ENCODE measurements at regions not wholly inside any gene's neighbourhood (a gene's known extent, or its start where the extent isn't known, plus 50 kb on each side); places are given as distances from the start of the nearest gene placed in this dataset.

GRCh38 chr6:120010075-120010474 lies 660.5 kb upstream of the MAN1A1 start:
- intact Hi-C loops (cut with DNase I) = no loop called here
- 93 to 94% methylated on average over 3 of the region's 3 CpGs for WGBS, 2 donors
- no peak overlapping the region for H3K4me3 ChIP-seq

GRCh38 chr6:120005292-120005976 lies 655.9 kb upstream of the MAN1A1 start:
- H3K4me3 ChIP-seq = no peak overlapping the region
- TF ChIP-seq EP300 (IDR thresholded peaks at IDR 0.05) = no peak
- no peak for TF ChIP-seq CTCF (IDR thresholded peaks at IDR 0.05)
- no peak for TF ChIP-seq POLR2AphosphoS5 (IDR thresholded peaks at IDR 0.05)
- TF ChIP-seq POLR2A (IDR thresholded peaks at IDR 0.05) = no peak
- H3K36me3 ChIP-seq = no peaks in the 10 kb centered on the region
- intact Hi-C loops (cut with DNase I) = no loop called here
- WGBS, 2 donors = 76 to 88% methylated on average over 12 of the region's 12 CpGs
- DNase-seq = no peak
- H3K27me3 ChIP-seq = no peaks in the 10 kb centered on the region
- peaks cover 0 to 1% (median 0%) of the 10 kb centered on the region in 4 donors for H3K9me3 ChIP-seq
- H3K4me1 ChIP-seq = no peaks in the 10 kb centered on the region
- no peak overlapping the region for H3K27ac ChIP-seq

More at GRCh38 chr6:120010075-120010474, 660.5 kb upstream of the MAN1A1 start:
- H3K27me3 ChIP-seq = no peaks in the 10 kb centered on the region
- H3K4me1 ChIP-seq = no peaks in the 10 kb centered on the region
- TF ChIP-seq POLR2A (IDR thresholded peaks at IDR 0.05) (no peak), POLR2AphosphoS5 (IDR thresholded peaks at IDR 0.05) (no peak), EP300 (IDR thresholded peaks at IDR 0.05) (no peak), CTCF (IDR thresholded peaks at IDR 0.05) (no peak)
- no peak overlapping the region for H3K27ac ChIP-seq
- H3K36me3 ChIP-seq = no peaks in the 10 kb centered on the region
- no peak for DNase-seq
- no peaks in the 10 kb centered on the region for H3K9me3 ChIP-seq

GRCh38 chr6:119986934-119987549 lies 637.5 kb upstream of the MAN1A1 start:
- TF ChIP-seq POLR2A (IDR thresholded peaks at IDR 0.05) = no peak
- TF ChIP-seq POLR2AphosphoS5 (IDR thresholded peaks at IDR 0.05) = no peak
- TF ChIP-seq CTCF (IDR thresholded peaks at IDR 0.05) = no peak
- no peak for TF ChIP-seq EP300 (IDR thresholded peaks at IDR 0.05)
- Histone ChIP-seq H3K9me3 (no peaks in the 10 kb centered on the region), H3K4me1 (no peaks in the 10 kb centered on the region), H3K27ac (no peak overlapping the region), H3K36me3 (no peaks in the 10 kb centered on the region), H3K27me3 (no peaks in the 10 kb centered on the region), H3K4me3 (no peak overlapping the region)
- no peak for DNase-seq
- intact Hi-C loops (cut with DNase I) = no loop called here
- 73 to 82% methylated on average over 3 of the region's 3 CpGs for WGBS, 2 donors

GRCh38 chr6:119985952-119986736 lies 636.6 kb upstream of the MAN1A1 start:
- no peak for TF ChIP-seq POLR2AphosphoS5 (IDR thresholded peaks at IDR 0.05)
- TF ChIP-seq CTCF (IDR thresholded peaks at IDR 0.05) = no peak
- no peak for TF ChIP-seq EP300 (IDR thresholded peaks at IDR 0.05)
- TF ChIP-seq POLR2A (IDR thresholded peaks at IDR 0.05) = no peak
- Histone ChIP-seq H3K4me3 (no peak overlapping the region), H3K27ac (no peak overlapping the region), H3K36me3 (no peaks in the 10 kb centered on the region), H3K27me3 (no peaks in the 10 kb centered on the region), H3K4me1 (no peaks in the 10 kb centered on the region), H3K9me3 (no peaks in the 10 kb centered on the region)
- DNase-seq = peak; percentile 47
- WGBS, 2 donors = 84 to 88% methylated on average over 4 of the region's 4 CpGs
- intact Hi-C loops (cut with DNase I) = no loop called here

Data from sigmoid colon (tissue), 6 donors.